Nephron (organoid): ENCODE measurements at regions not wholly inside any gene's neighbourhood (a gene's known extent, or its start where the extent isn't known, plus 50 kb on each side); places are given as distances from the start of the nearest gene placed in this dataset.

Source experiments
- H3K27ac Mint-ChIP-seq, 3 experiments: 2 replicates each; pipeline ENCODE4 v1.8.0; 2020; ENCODE audit warnings: mixed read lengths in 3 of 3, mild to moderate bottlenecking in 2 of 3, moderate library complexity in 1 of 3
- H3K27me3 Mint-ChIP-seq: 2 replicates; pipeline ENCODE4 v1.8.0; 2021; ENCODE audit warnings: low read depth, mild to moderate bottlenecking, moderate library complexity, mixed read lengths
- H3K36me3 Mint-ChIP-seq: 2 replicates; pipeline ENCODE4 v1.8.0; 2020; ENCODE audit warnings: low read depth, mixed read lengths
- H3K4me1 Mint-ChIP-seq: 2 replicates; pipeline ENCODE4 v1.8.0; 2020; ENCODE audit warnings: mixed read lengths
- H3K4me3 Mint-ChIP-seq, 3 experiments: 2 replicates each; pipeline ENCODE4 v1.8.0; 2020; ENCODE audit warnings: mild to moderate bottlenecking in 3 of 3, mixed read lengths in 3 of 3, moderate library complexity in 2 of 3
- H3K9me3 Mint-ChIP-seq: 2 replicates; pipeline ENCODE4 v1.8.0; 2020; ENCODE audit warnings: mixed read lengths
- TF ChIP-seq, protein P1 (sequence below), 3 experiments: fragments of 200-600 bp; sonication (generic); IDR thresholded peaks; one replicate each; pipeline ENCODE4 v1.5.0; 2021; ENCODE audit warnings: antibody characterized with exemption in 3 of 3; ENCODE audit not compliant: unreplicated experiment in 3 of 3

DNA sequence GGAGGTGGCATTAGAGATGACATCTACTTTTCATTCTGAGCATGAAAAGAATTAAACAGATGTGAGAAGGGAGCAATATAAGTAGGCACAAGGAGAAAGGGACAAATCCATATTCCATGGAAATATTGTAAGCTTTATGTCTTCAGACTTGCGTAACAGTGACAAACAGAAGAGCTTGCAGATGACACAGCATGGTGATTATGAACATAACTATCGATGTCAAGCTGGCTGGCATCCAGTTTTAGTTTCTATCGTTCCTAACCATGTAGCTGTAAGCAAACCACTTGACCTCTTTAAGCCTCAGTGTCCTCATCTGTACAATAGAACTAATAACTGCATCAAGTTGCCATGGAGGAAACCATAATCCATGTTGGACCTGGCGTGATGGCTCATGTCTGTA lies 246.7 kb upstream of the ADRA1B start:
- no peaks in the 10 kb centered on the region for H3K4me1 Mint-ChIP-seq
- H3K4me3 Mint-ChIP-seq, result no peak overlapping the region
- H3K27me3 Mint-ChIP-seq, result no peaks in the 10 kb centered on the region
- no peak overlapping the region for H3K27ac Mint-ChIP-seq
- H3K9me3 Mint-ChIP-seq, result peaks cover 8% of the 10 kb centered on the region
- no peaks in the 10 kb centered on the region for H3K36me3 Mint-ChIP-seq
- TF ChIP-seq, protein P1, sequence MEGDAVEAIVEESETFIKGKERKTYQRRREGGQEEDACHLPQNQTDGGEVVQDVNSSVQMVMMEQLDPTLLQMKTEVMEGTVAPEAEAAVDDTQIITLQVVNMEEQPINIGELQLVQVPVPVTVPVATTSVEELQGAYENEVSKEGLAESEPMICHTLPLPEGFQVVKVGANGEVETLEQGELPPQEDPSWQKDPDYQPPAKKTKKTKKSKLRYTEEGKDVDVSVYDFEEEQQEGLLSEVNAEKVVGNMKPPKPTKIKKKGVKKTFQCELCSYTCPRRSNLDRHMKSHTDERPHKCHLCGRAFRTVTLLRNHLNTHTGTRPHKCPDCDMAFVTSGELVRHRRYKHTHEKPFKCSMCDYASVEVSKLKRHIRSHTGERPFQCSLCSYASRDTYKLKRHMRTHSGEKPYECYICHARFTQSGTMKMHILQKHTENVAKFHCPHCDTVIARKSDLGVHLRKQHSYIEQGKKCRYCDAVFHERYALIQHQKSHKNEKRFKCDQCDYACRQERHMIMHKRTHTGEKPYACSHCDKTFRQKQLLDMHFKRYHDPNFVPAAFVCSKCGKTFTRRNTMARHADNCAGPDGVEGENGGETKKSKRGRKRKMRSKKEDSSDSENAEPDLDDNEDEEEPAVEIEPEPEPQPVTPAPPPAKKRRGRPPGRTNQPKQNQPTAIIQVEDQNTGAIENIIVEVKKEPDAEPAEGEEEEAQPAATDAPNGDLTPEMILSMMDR (IDR thresholded peaks at IDR 0.05; ENCODE audit: unreplicated experiment in 3 of 3), result no peak

DNA sequence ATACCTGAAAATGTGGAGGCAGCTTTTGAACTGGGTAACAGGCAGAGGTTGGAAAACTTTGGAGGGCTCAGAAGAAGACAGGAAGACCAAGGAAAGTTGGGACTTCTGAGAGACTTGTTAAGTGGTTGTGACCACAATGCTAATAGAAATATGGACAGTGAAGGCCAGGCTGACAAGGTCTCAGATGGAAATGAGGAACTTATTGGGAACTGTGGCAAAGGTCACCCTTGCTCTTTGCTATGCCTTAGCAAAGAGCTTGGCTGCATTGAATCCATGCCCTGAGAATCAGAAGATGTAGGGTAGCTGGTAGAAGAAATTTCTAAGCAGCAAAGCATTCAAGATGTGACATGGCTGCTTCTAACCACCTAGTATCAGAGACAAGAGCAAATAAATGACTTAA lies 244.4 kb upstream of the ADRA1B start:
- TF ChIP-seq, protein P1 (IDR thresholded peaks at IDR 0.05; ENCODE audit: unreplicated experiment in 3 of 3), result no peak
- no peaks in the 10 kb centered on the region for H3K36me3 Mint-ChIP-seq
- H3K4me3 Mint-ChIP-seq, result no peak overlapping the region
- no peaks in the 10 kb centered on the region for H3K27me3 Mint-ChIP-seq
- peaks cover 8% of the 10 kb centered on the region for H3K9me3 Mint-ChIP-seq
- no peaks in the 10 kb centered on the region for H3K4me1 Mint-ChIP-seq
- no peak overlapping the region for H3K27ac Mint-ChIP-seq

- H3K27me3 Mint-ChIP-seq, result no peaks in the 10 kb centered on the region
- TF ChIP-seq, protein P1 (IDR thresholded peaks at IDR 0.05; ENCODE audit: unreplicated experiment in 3 of 3), result no peak
Observed at GRCh38 chr5:159673538-159673937, 242.7 kb upstream of the ADRA1B start.

GRCh38 chr5:159678657-159679392 lies 237.5 kb upstream of the ADRA1B start:
- no peaks in the 10 kb centered on the region for H3K27me3 Mint-ChIP-seq
- H3K9me3 Mint-ChIP-seq, result peaks cover 28% of the 10 kb centered on the region
- no peak overlapping the region for H3K27ac Mint-ChIP-seq
- H3K4me3 Mint-ChIP-seq, result no peak overlapping the region
- TF ChIP-seq, protein P1 (IDR thresholded peaks at IDR 0.05; ENCODE audit: unreplicated experiment in 3 of 3), result no peak
- H3K36me3 Mint-ChIP-seq, result peaks cover 4% of the 10 kb centered on the region
- no peaks in the 10 kb centered on the region for H3K4me1 Mint-ChIP-seq

More at GRCh38 chr5:159673538-159673937, 242.7 kb upstream of the ADRA1B start:
- H3K4me1 Mint-ChIP-seq, result no peaks in the 10 kb centered on the region
- no peak overlapping the region for H3K4me3 Mint-ChIP-seq
- H3K36me3 Mint-ChIP-seq, result no peaks in the 10 kb centered on the region
- no peak overlapping the region for H3K27ac Mint-ChIP-seq
- H3K9me3 Mint-ChIP-seq, result peaks cover 11% of the 10 kb centered on the region

DNA sequence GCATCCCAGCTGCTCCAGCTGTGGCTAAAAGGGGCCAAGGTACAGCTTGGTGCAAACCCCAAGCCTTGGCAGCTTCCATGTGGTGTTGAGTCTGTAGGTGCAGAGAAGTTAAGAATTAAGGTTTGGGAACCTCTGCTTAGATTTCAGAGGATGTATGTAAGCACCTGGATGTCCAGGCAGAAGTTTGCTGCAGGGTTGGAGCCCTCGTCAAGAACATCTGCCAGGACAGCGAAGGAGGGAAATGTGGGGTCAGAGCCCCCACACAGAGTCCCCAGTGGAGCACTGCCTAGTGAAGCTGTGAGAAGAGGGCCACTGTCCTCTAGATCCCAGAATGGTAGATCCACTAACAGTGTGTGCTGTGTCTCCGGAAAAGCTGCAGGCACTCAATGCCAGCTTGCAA lies 236.2 kb upstream of the ADRA1B start:
- H3K4me3 Mint-ChIP-seq, result no peak overlapping the region
- TF ChIP-seq, protein P1 (IDR thresholded peaks at IDR 0.05; ENCODE audit: unreplicated experiment in 3 of 3), result no peak

DNA sequence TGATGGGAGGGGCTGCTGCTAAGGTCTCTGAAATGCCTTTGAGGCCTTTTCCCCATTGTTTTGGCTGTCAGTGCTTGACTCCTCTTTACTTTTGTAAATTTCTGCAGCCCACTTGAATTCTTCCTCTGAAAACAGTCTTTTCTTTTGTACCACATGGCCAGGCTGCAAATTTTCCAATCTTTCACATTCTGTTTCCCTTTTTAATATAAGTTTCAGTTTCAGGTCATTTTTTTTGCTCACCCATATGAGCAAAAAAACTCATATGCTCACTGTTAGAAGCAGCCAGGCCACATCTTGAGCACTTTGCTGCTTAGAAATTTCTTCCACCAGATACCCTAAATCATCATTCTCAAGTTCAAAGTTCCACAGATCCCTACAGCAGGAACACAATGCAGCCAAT lies 234.6 kb upstream of the ADRA1B start:
- Mint-ChIP-seq H3K27ac (no peak overlapping the region), H3K36me3 (peaks cover 4% of the 10 kb centered on the region), H3K9me3 (peaks cover 28% of the 10 kb centered on the region), H3K4me1 (no peaks in the 10 kb centered on the region), H3K4me3 (no peak overlapping the region), H3K27me3 (no peaks in the 10 kb centered on the region)
- TF ChIP-seq, protein P1 (IDR thresholded peaks at IDR 0.05; ENCODE audit: unreplicated experiment in 3 of 3), result no peak

More for the DNA sequence above, 236.2 kb upstream of the ADRA1B start:
- Mint-ChIP-seq H3K36me3 (peaks cover 4% of the 10 kb centered on the region), H3K27ac (no peak overlapping the region), H3K4me1 (no peaks in the 10 kb centered on the region), H3K27me3 (no peaks in the 10 kb centered on the region), H3K9me3 (peaks cover 28% of the 10 kb centered on the region)
